ENCODE measurements at regions not wholly inside any gene's neighbourhood (a gene's known extent, or its start where the extent isn't known, plus 50 kb on each side); places are given as distances from the start of the nearest gene placed in this dataset.

- TF ChIP-seq CTCF (IDR thresholded peaks at IDR 0.05), result no peak
- TF ChIP-seq ZFX (IDR thresholded peaks at IDR 0.05; ENCODE audit: borderline replicate concordance), result no peak
Measured at GRCh38 chr14:62505045-62505444, 540.2 kb downstream of the KCNH5 start.

Data from 22Rv1 (cell line).